HepG2 (cell line): ENCODE measurements at regions not wholly inside any gene's neighbourhood (a gene's known extent, or its start where the extent isn't known, plus 50 kb on each side); places are given as distances from the start of the nearest gene placed in this dataset.

ENCODE experiments used
- ARID2 ChIP-seq: sonication (generic); formaldehyde crosslinking; IDR thresholded peaks from 2 replicates; pipeline ENCODE4 v1.8.1; 2022; ENCODE audit warnings: mild to moderate bottlenecking, missing genetic modification reagents, borderline replicate concordance
- MAFF ChIP-seq: IDR thresholded peaks from 2 replicates; pipeline ENCODE4 v1.6.1; 2011; ENCODE audit warnings: low read depth, low read length, improper control_type of control experiment
- ONECUT2 ChIP-seq: sonication (generic); formaldehyde crosslinking; IDR thresholded peaks from 2 replicates; pipeline ENCODE4 v1.4.0; 2020; ENCODE audit warnings: missing genetic modification reagents
- SMARCC2 ChIP-seq: fragments of 450-650 bp; IDR thresholded peaks from 2 replicates; pipeline ENCODE4 v1.6.1; 2017; ENCODE audit warnings: antibody characterized with exemption, mild to moderate bottlenecking
- ZFP36L2 ChIP-seq: sonication (generic); formaldehyde crosslinking; IDR thresholded peaks from 2 replicates; pipeline ENCODE4 v1.4.0; 2020; ENCODE audit warnings: missing genetic modification reagents
- ZNF3 ChIP-seq: IDR thresholded peaks from 2 replicates; pipeline ENCODE4 v1.7.0; 2017; ENCODE audit warnings: inconsistent platforms
- ZNF547 ChIP-seq: sonication (generic); formaldehyde crosslinking; IDR thresholded peaks from 2 replicates; pipeline ENCODE4 v1.5.1; 2020; ENCODE audit warnings: mild to moderate bottlenecking, missing genetic modification reagents
- ZNF556 ChIP-seq: sonication (generic); formaldehyde crosslinking; IDR thresholded peaks from 2 replicates; pipeline ENCODE4 v1.4.0; 2020; ENCODE audit warnings: mild to moderate bottlenecking, missing genetic modification reagents, borderline replicate concordance
- ZNF703 ChIP-seq: sonication (generic); formaldehyde crosslinking; IDR thresholded peaks from 2 replicates; pipeline ENCODE4 v1.5.1; 2020; ENCODE audit warnings: missing genetic modification reagents, mild to moderate bottlenecking, moderate library complexity, borderline replicate concordance
- ZNF747 ChIP-seq: sonication (generic); formaldehyde crosslinking; IDR thresholded peaks from 2 replicates; pipeline ENCODE4 v1.8.1; 2023; ENCODE audit warnings: missing genetic modification reagents, mild to moderate bottlenecking, borderline replicate concordance
- TF ChIP-seq, protein P1 (sequence below): sonication (generic); formaldehyde crosslinking; IDR thresholded peaks from 2 replicates; pipeline ENCODE4 v1.4.0; 2020; ENCODE audit warnings: mild to moderate bottlenecking, low read depth, missing genetic modification reagents
- TF ChIP-seq, protein P2 (sequence below): sonication (generic); formaldehyde crosslinking; IDR thresholded peaks from 2 replicates; pipeline ENCODE4 v1.5.1; 2020; ENCODE audit warnings: mild to moderate bottlenecking, missing genetic modification reagents, borderline replicate concordance
- TF ChIP-seq, protein P3 (sequence below): sonication (generic); formaldehyde crosslinking; IDR thresholded peaks from 2 replicates; pipeline ENCODE4 v1.5.1; 2020; ENCODE audit warnings: mild to moderate bottlenecking, missing genetic modification reagents, moderate library complexity
- TF ChIP-seq, protein P4 (sequence below): IDR thresholded peaks from 2 replicates; pipeline ENCODE4 v1.6.1; 2016; ENCODE audit warnings: mild to moderate bottlenecking, missing biosample characterization, missing genetic modification reagents
- TF ChIP-seq, protein P5 (sequence below): sonication (generic); formaldehyde crosslinking; IDR thresholded peaks from 2 replicates; pipeline ENCODE4 v1.5.0; 2020; ENCODE audit warnings: missing genetic modification reagents

DNA sequence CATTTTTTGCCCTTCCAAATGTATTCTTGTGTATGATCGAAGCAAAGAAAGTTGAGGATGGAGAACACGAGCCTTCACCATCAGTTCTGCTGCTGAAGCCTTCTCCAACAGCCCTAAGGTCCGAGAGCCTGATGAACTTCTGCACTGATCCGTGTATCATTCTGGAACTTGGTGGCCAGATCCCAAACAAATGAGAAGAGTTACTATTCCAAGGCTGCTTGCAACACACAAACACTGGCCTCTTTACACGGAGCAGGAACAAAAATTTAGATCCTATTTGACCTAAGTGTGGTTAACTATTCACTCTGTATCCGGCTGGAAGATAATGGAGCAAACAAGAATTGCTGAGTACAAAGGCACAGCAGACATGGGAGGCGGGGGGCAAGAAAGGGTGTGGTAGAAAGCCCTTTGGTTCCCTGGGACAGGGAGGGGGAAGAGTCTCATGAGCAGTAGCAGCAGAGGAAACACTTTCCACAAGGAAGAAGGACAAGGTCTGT lies 282.9 kb downstream of the SOX9 start (continued):
- TF ChIP-seq, protein P1, sequence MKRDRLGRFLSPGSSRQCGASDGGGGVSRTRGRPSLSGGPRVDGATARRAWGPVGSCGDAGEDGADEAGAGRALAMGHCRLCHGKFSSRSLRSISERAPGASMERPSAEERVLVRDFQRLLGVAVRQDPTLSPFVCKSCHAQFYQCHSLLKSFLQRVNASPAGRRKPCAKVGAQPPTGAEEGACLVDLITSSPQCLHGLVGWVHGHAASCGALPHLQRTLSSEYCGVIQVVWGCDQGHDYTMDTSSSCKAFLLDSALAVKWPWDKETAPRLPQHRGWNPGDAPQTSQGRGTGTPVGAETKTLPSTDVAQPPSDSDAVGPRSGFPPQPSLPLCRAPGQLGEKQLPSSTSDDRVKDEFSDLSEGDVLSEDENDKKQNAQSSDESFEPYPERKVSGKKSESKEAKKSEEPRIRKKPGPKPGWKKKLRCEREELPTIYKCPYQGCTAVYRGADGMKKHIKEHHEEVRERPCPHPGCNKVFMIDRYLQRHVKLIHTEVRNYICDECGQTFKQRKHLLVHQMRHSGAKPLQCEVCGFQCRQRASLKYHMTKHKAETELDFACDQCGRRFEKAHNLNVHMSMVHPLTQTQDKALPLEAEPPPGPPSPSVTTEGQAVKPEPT (CRISPR knock-in tag) = 0 out of 2 replicates have a peak, but pooled peaks have one; percentile 39
- peak; percentile 62 for TF ChIP-seq MAFF
- TF ChIP-seq, protein P2, sequence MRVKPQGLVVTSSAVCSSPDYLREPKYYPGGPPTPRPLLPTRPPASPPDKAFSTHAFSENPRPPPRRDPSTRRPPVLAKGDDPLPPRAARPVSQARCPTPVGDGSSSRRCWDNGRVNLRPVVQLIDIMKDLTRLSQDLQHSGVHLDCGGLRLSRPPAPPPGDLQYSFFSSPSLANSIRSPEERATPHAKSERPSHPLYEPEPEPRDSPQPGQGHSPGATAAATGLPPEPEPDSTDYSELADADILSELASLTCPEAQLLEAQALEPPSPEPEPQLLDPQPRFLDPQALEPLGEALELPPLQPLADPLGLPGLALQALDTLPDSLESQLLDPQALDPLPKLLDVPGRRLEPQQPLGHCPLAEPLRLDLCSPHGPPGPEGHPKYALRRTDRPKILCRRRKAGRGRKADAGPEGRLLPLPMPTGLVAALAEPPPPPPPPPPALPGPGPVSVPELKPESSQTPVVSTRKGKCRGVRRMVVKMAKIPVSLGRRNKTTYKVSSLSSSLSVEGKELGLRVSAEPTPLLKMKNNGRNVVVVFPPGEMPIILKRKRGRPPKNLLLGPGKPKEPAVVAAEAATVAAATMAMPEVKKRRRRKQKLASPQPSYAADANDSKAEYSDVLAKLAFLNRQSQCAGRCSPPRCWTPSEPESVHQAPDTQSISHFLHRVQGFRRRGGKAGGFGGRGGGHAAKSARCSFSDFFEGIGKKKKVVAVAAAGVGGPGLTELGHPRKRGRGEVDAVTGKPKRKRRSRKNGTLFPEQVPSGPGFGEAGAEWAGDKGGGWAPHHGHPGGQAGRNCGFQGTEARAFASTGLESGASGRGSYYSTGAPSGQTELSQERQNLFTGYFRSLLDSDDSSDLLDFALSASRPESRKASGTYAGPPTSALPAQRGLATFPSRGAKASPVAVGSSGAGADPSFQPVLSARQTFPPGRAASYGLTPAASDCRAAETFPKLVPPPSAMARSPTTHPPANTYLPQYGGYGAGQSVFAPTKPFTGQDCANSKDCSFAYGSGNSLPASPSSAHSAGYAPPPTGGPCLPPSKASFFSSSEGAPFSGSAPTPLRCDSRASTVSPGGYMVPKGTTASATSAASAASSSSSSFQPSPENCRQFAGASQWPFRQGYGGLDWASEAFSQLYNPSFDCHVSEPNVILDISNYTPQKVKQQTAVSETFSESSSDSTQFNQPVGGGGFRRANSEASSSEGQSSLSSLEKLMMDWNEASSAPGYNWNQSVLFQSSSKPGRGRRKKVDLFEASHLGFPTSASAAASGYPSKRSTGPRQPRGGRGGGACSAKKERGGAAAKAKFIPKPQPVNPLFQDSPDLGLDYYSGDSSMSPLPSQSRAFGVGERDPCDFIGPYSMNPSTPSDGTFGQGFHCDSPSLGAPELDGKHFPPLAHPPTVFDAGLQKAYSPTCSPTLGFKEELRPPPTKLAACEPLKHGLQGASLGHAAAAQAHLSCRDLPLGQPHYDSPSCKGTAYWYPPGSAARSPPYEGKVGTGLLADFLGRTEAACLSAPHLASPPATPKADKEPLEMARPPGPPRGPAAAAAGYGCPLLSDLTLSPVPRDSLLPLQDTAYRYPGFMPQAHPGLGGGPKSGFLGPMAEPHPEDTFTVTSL = peak; percentile 93; the same call in 1 of the 2 replicates
- peak; percentile 96 for TF ChIP-seq ZNF747 (CRISPR knock-in tag)
- TF ChIP-seq ZNF703 (CRISPR knock-in tag) = no peak
- TF ChIP-seq ZNF3 (CRISPR knock-in tag) = peak; percentile 81; the same call in 1 of the 2 replicates
- no peak; the same call in none of the 2 replicates for TF ChIP-seq ONECUT2 (CRISPR knock-in tag)
- TF ChIP-seq, protein P3, sequence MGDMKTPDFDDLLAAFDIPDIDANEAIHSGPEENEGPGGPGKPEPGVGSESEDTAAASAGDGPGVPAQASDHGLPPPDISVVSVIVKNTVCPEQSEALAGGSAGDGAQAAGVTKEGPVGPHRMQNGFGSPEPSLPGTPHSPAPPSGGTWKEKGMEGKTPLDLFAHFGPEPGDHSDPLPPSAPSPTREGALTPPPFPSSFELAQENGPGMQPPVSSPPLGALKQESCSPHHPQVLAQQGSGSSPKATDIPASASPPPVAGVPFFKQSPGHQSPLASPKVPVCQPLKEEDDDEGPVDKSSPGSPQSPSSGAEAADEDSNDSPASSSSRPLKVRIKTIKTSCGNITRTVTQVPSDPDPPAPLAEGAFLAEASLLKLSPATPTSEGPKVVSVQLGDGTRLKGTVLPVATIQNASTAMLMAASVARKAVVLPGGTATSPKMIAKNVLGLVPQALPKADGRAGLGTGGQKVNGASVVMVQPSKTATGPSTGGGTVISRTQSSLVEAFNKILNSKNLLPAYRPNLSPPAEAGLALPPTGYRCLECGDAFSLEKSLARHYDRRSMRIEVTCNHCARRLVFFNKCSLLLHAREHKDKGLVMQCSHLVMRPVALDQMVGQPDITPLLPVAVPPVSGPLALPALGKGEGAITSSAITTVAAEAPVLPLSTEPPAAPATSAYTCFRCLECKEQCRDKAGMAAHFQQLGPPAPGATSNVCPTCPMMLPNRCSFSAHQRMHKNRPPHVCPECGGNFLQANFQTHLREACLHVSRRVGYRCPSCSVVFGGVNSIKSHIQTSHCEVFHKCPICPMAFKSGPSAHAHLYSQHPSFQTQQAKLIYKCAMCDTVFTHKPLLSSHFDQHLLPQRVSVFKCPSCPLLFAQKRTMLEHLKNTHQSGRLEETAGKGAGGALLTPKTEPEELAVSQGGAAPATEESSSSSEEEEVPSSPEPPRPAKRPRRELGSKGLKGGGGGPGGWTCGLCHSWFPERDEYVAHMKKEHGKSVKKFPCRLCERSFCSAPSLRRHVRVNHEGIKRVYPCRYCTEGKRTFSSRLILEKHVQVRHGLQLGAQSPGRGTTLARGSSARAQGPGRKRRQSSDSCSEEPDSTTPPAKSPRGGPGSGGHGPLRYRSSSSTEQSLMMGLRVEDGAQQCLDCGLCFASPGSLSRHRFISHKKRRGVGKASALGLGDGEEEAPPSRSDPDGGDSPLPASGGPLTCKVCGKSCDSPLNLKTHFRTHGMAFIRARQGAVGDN = peak; percentile 15; the same call in 1 of the 2 replicates
- no peak for TF ChIP-seq ARID2
- TF ChIP-seq, protein P4, sequence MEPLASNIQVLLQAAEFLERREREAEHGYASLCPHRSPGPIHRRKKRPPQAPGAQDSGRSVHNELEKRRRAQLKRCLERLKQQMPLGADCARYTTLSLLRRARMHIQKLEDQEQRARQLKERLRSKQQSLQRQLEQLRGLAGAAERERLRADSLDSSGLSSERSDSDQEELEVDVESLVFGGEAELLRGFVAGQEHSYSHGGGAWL (CRISPR knock-in tag) = peak; percentile 17; the same call in 1 of the 2 replicates
- peak; percentile 70; the same call in 1 of the 2 replicates for TF ChIP-seq ZNF556
- no peak for TF ChIP-seq ZFP36L2
- peak; percentile 74; the same call in 1 of the 2 replicates for TF ChIP-seq ZNF547 (CRISPR knock-in tag)
- no peak for TF ChIP-seq SMARCC2
- TF ChIP-seq, protein P5, sequence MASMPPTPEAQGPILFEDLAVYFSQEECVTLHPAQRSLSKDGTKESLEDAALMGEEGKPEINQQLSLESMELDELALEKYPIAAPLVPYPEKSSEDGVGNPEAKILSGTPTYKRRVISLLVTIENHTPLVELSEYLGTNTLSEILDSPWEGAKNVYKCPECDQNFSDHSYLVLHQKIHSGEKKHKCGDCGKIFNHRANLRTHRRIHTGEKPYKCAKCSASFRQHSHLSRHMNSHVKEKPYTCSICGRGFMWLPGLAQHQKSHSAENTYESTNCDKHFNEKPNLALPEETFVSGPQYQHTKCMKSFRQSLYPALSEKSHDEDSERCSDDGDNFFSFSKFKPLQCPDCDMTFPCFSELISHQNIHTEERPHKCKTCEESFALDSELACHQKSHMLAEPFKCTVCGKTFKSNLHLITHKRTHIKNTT (CRISPR knock-in tag) = no peak
